HepG2 (cell line): ENCODE measurements at regions not wholly inside any gene's neighbourhood (a gene's known extent, or its start where the extent isn't known, plus 50 kb on each side); places are given as distances from the start of the nearest gene placed in this dataset.

ENCODE experiments used
- ATAC-seq: fragments of 200-7000 bp; cut with Tn5 transposase; 3 replicates; pipeline ENCODE4 v1.9.1; 2020; ENCODE audit warnings: mild to moderate bottlenecking, moderate library complexity
- BruUV-seq: library from RNA; stranded (reverse); fragments of 400-500 nt; replicated peaks from 2 replicates; lab custom pipeline; 2021; lab: Mats Ljungman, UMichigan
- CTCF ChIA-PET: fragments of 300-600 bp; formaldehyde crosslinking; extraction: SDS; loops from one replicate; lab custom pipeline; 2021; ENCODE audit warnings: low total read pairs, inconsistent platforms, low intra/inter-chr PET ratio; lab: Yijun Ruan, JAX
- POLR2A ChIA-PET: fragments of 350-600 bp; sonication (Branson Sonifier 250); formaldehyde crosslinking; loops from one replicate; lab custom pipeline; 2020; ENCODE audit warnings: antibody characterized with exemption, inconsistent platforms; lab: Yijun Ruan, JAX
- DNase-seq: peaks from one replicate; pipeline ENCODE4 v3.0.0-alpha.2; 2015; ENCODE audit warnings: low spot score
- FAIRE-seq: peaks from 3 replicates; lab custom pipeline; 2011; peaks lifted over from hg19 to GRCh38; lab: Jason Lieb, UNC
- H2AFZ ChIP-seq: one replicate; pipeline ENCODE4 v1.6.1; 2011; ENCODE audit warnings: low read length, inconsistent platforms
- H3K27ac ChIP-seq: fragments of 300-600 bp; 3 replicates; pipeline ENCODE4 v1.8.0; 2011; ENCODE audit warnings: mixed run types, mild to moderate bottlenecking, mixed read lengths, low read length, inconsistent platforms; ENCODE audit not compliant: insufficient read depth; ENCODE audit errors: extremely low read length
- H3K27me3 ChIP-seq, 2 experiments: fragments of 200-600 bp in 1 of 2; 2 replicates in 1 of 2; 3 replicates in 1 of 2; pipeline versions ENCODE4 v1.6.0 to v1.8.0; 2011; ENCODE audit warnings: low read length in 2 of 2, mild to moderate bottlenecking in 2 of 2, moderate library complexity in 2 of 2, inconsistent platforms in 1 of 2; ENCODE audit not compliant: insufficient read depth in 2 of 2, control insufficient read depth in 1 of 2
- H3K36me3 ChIP-seq, 2 experiments: fragments of 200-600 bp in 1 of 2; replicated peaks in 1 of 2; 2 replicates in 1 of 2; 3 replicates in 1 of 2; pipeline versions ENCODE4 v1.5.1 to v1.8.0; 2011; ENCODE audit warnings: low read length in 2 of 2, inconsistent platforms in 1 of 2; ENCODE audit not compliant: insufficient read depth in 2 of 2, control insufficient read depth in 1 of 2
- H3K4me1 ChIP-seq: 2 replicates; pipeline ENCODE4 v1.5.1; 2012; ENCODE audit warnings: low read length, inconsistent platforms; ENCODE audit not compliant: insufficient read depth
- H3K4me2 ChIP-seq: 2 replicates; pipeline ENCODE4 v1.6.0; 2011; ENCODE audit warnings: low read depth, low read length, inconsistent platforms
- H3K4me3 ChIP-seq, 3 experiments: fragments of 200-600 bp in 1 of 3; sonication (generic), shearing (Covaris generic) in 1 of 3; replicated peaks in 1 of 3; 2 replicates each; pipeline ENCODE4 v1.5.1; 2011 to 2016; ENCODE audit warnings: low read length in 3 of 3, inconsistent platforms in 2 of 3, low read depth in 2 of 3, mild to moderate bottlenecking in 2 of 3, control low read depth in 1 of 3, mixed read lengths in 1 of 3; ENCODE audit not compliant: insufficient read depth in 1 of 3
- H3K79me2 ChIP-seq: one replicate; pipeline ENCODE4 v1.6.1; 2011; ENCODE audit warnings: low read length, inconsistent platforms; ENCODE audit not compliant: insufficient read depth
- H3K9ac ChIP-seq: 2 replicates; pipeline ENCODE4 v1.6.0; 2011; ENCODE audit warnings: mild to moderate bottlenecking, low read depth, low read length, inconsistent platforms; ENCODE audit not compliant: insufficient read depth
- H3K9me3 ChIP-seq: 2 replicates; pipeline ENCODE4 v1.5.1; 2012; ENCODE audit warnings: mild to moderate bottlenecking, low read length
- H4K20me1 ChIP-seq: 2 replicates; pipeline ENCODE4 v1.6.0; 2011; ENCODE audit warnings: inconsistent platforms, mild to moderate bottlenecking, low read length, moderate library complexity; ENCODE audit not compliant: insufficient read depth
- DMAP1 ChIP-seq: IDR thresholded peaks from 2 replicates; pipeline ENCODE4 v1.6.1; 2016
- U2AF2 ChIP-seq: fragments of 200-400 bp; formaldehyde crosslinking; IDR thresholded peaks from 2 replicates; pipeline ENCODE4 v1.6.1; 2017; ENCODE audit warnings: low read depth, mild to moderate bottlenecking, low read length
- ZBTB38 ChIP-seq: sonication (generic); formaldehyde crosslinking; IDR thresholded peaks from 2 replicates; pipeline ENCODE4 v1.5.1; 2020; ENCODE audit warnings: mild to moderate bottlenecking, missing genetic modification reagents
- ZNF101 ChIP-seq: sonication (generic); formaldehyde crosslinking; IDR thresholded peaks from 2 replicates; pipeline ENCODE4 v1.4.0; 2020; ENCODE audit warnings: mild to moderate bottlenecking, low read depth, missing genetic modification reagents, borderline replicate concordance
- ZNF33A ChIP-seq: sonication (generic); formaldehyde crosslinking; IDR thresholded peaks from 2 replicates; pipeline ENCODE4 v1.5.1; 2020; ENCODE audit warnings: missing genetic modification reagents, mild to moderate bottlenecking, moderate library complexity, borderline replicate concordance
- ZNF510 ChIP-seq: sonication (generic); formaldehyde crosslinking; IDR thresholded peaks from 2 replicates; pipeline ENCODE4 v1.4.0; 2020; ENCODE audit warnings: low read depth, mild to moderate bottlenecking, missing genetic modification reagents
- WGBS: methylation state at CpG from one replicate; pipeline ENCODE4 v1.1.6; 2017; ENCODE audit warnings: low lambda C conversion rate; 5-methylcytosine and 5-hydroxymethylcytosine counted together
- in situ Hi-C: cut with HindIII; loops from 2 replicates; pipeline ENCODE4 v1.10.0; 2017; ENCODE audit warnings: low pct_unique_long_range_greater_than_20kb; ENCODE audit not compliant: extremely low pct_ligation_motif_present
- intact Hi-C: fragments of 100-400 bp; cut with micrococcal nuclease; formaldehyde crosslinking; loops from one replicate; pipeline ENCODE4 v1.10.0; 2022; ENCODE audit not compliant: unreplicated experiment
- TF ChIP-seq, protein P1 (sequence below), 2 experiments: fragments of 450-650 bp in 1 of 2; sonication (generic) in 1 of 2; formaldehyde crosslinking; IDR thresholded peaks; 2 replicates each; pipeline versions ENCODE4 v1.5.0 to v1.8.0; 2020 to 2022; ENCODE audit warnings: mild to moderate bottlenecking in 1 of 2, missing genetic modification reagents in 1 of 2
- TF ChIP-seq, protein P2 (sequence below): sonication (generic); formaldehyde crosslinking; IDR thresholded peaks from 2 replicates; pipeline ENCODE4 v1.8.1; 2023; ENCODE audit warnings: mild to moderate bottlenecking, missing genetic modification reagents

DNA sequence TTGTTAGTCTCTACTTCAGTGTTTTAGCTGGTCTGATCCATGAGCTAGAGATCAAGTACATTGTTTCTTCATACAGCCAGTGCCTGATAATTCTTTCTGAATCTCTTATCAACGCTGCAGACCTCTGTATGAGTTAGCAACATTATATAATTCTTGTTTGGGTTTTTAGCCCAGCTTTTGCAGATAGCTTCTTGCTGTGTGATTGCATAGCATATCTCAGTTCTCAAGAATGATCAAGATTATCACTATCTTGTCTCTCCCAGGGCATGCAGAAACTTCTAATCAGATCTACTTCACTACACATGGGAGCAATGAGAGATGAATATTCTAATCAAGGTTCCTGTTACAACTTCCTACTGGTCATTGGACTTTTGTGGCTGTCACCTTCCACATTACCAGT, 158.3 kb downstream of the FAM174A start:
- no TSS peak for BruUV-seq

DNA sequence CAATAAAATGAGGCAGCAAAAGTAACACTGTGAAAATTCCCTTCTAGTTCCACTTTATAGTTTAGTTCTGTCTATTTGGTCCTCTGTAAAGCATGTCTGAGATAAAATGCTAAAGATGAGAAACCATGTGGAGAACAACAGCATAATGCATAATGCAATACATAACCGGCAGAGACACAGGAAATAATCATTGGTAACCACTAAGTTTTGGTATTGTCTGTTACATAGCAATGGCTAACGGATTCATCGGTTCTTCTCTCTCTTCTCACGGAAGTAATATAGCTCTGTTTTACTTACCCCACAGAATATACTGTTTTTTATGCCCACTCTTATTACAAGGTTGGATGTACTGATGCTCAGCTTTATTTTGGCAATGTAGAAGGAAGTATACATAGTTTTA, 158.9 kb downstream of the FAM174A start:
- Histone ChIP-seq H3K9me3 (no peaks in the 10 kb centered on the region), H3K36me3 (no peaks in the 10 kb centered on the region), H4K20me1 (no peaks in the 10 kb centered on the region), H3K27ac (no peak overlapping the region), H3K27me3 (no peaks in the 10 kb centered on the region), H3K9ac (no peak overlapping the region), H3K4me3 (no peak overlapping the region), H3K79me2 (no peaks in the 10 kb centered on the region), H3K4me1 (no peaks in the 10 kb centered on the region), H3K4me2 (no peak overlapping the region), H2AFZ (no peak overlapping the region)
- WGBS, result 1% methylated on average over 4 of the region's 4 CpGs
- ChIA-PET POLR2A (no interaction called here), CTCF (no interaction called here)
- FAIRE-seq (no peak), ATAC-seq (no peak), DNase-seq (no peak)
- TF ChIP-seq ZNF510, result no peak
- TF ChIP-seq DMAP1 (CRISPR knock-in tag), result no peak
- TF ChIP-seq ZNF33A, result no peak
- no peak for TF ChIP-seq ZNF101 (CRISPR knock-in tag)
- in situ Hi-C loops, result no loop called here
- no TSS peak for BruUV-seq
- intact Hi-C loops, result no loop called here

More for the DNA sequence above, 158.3 kb downstream of the FAM174A start:
- no peak overlapping the region for H3K9ac ChIP-seq
- CTCF ChIA-PET, result no interaction called here
- H3K4me3 ChIP-seq, result no peak overlapping the region
- no peaks in the 10 kb centered on the region for H3K79me2 ChIP-seq
- ATAC-seq (no peak), FAIRE-seq (no peak), DNase-seq (no peak)
- in situ Hi-C loops, result no loop called here
- H3K36me3 ChIP-seq, result no peaks in the 10 kb centered on the region
- H3K27me3 ChIP-seq, result no peaks in the 10 kb centered on the region
- no peak overlapping the region for H3K4me2 ChIP-seq
- intact Hi-C loops, result no loop called here
- H3K4me1 ChIP-seq, result no peaks in the 10 kb centered on the region
- WGBS, result 0% methylated on average over 1 of the region's 1 CpG
- H3K9me3 ChIP-seq, result no peaks in the 10 kb centered on the region
- POLR2A ChIA-PET, result no interaction called here
- H3K27ac ChIP-seq, result no peak overlapping the region
- no peaks in the 10 kb centered on the region for H4K20me1 ChIP-seq
- H2AFZ ChIP-seq, result no peak overlapping the region
- TF ChIP-seq, protein P1, sequence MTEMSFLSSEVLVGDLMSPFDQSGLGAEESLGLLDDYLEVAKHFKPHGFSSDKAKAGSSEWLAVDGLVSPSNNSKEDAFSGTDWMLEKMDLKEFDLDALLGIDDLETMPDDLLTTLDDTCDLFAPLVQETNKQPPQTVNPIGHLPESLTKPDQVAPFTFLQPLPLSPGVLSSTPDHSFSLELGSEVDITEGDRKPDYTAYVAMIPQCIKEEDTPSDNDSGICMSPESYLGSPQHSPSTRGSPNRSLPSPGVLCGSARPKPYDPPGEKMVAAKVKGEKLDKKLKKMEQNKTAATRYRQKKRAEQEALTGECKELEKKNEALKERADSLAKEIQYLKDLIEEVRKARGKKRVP (CRISPR knock-in tag; IDR thresholded peaks at IDR 0.05), result no peak
- TF ChIP-seq ZBTB38 (no peak), U2AF2 (no peak)
- TF ChIP-seq, protein P2, sequence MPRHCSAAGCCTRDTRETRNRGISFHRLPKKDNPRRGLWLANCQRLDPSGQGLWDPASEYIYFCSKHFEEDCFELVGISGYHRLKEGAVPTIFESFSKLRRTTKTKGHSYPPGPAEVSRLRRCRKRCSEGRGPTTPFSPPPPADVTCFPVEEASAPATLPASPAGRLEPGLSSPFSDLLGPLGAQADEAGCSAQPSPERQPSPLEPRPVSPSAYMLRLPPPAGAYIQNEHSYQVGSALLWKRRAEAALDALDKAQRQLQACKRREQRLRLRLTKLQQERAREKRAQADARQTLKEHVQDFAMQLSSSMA, result no peak
